IPS DF 4.7 (cell line): ENCODE measurements at regions not wholly inside any gene's neighbourhood (a gene's known extent, or its start where the extent isn't known, plus 50 kb on each side); places are given as distances from the start of the nearest gene placed in this dataset.

Source experiments
- DNase-seq: peaks from one replicate; pipeline ENCODE4 v3.0.0-alpha.2; 2013; ENCODE audit warnings: low spot score; ENCODE audit errors: extremely low read depth

DNA sequence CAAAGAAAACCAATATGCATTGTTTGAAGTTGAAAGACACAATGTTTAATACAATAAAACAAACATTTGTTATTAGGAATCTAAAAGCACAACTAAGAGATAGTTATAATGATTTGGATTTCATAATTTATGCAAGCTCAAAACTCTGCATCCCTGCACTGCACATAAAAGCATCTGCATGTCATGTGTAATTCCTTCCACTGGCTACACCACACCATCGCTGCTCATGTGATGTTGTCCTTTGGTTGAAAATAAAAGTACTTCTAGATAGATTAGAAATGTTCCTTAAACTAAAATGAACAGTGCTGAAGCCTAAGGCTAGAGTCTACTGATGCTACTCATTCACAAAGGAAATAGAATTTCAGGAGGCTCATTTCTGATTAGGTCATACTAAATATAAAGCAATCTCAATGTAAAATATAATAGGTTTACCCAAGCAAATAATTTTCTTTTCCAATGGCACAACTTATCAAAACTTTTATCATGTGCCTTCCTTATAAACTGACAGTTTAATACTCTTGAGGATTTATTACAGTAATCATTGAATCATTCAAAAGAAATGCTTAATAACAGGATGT lies 130.8 kb upstream of the DKK2 start:
- DNase-seq, result no peak

DNA sequence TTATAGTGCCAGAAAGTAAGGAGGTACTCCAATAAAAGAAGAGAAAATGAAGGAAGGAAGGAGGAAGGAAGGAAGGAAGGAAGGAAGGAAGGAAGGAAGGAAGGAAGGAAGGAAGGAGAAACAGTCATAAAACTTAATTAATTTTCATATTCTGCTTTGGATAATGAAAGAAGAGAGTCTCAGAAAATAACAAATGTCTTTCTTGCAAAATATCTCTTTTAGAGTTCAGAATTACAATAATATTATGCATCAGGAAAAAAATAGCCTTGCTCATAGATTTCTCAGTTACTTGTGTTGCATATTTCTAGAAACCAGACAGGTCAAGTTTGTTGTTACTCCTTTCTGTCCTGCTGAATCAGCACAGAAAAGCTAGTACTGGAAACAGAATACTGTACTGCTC lies 130.1 kb upstream of the DKK2 start:
- no peak for DNase-seq

GRCh38 chr4:107164962-107165475 lies 128.9 kb upstream of the DKK2 start:
- DNase-seq, result no peak

DNA sequence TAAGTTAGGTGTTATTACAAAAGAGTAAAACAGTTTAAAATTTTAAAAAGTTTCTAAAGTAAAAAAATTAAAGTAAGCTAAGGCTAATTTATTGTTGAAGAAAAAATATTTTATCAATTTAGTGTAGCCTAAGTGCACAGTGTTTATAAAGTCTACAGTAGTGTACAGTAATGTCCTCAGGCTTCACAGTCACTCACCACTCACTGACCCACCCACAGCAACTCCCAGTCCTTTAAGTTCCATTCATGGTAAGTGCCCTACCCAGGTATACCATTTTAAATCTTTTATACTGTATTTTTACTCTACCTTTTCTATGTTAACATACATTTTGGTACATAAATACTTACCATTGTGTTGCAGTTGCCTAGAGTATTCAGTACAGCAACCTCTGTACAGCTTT lies 120.3 kb upstream of the DKK2 start:
- no peak for DNase-seq

GRCh38 chr4:107155366-107155765 lies 119.3 kb upstream of the DKK2 start:
- no peak for DNase-seq

DNA sequence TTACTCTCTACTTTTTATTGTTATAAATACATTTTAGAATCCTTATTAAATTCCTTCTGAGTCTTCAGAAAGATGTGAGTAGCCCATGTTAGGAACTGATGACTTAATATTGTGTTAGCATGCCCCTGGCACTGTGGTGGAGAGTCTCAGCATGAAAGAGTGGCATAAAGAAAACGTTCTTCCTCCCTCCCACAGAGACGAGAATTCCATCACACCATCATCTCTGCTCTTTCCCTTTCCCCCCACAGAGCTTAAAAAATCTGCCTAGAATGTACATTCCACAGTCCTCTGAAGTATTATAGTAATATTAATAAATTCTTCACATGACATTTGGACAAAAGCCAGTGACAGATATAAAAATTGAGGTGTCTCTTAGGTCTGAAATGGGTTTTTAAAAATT lies 117.8 kb upstream of the DKK2 start:
- DNase-seq, result no peak

GRCh38 chr4:107153228-107153627 lies 117.1 kb upstream of the DKK2 start:
- peak; percentile 33 for DNase-seq

DNA sequence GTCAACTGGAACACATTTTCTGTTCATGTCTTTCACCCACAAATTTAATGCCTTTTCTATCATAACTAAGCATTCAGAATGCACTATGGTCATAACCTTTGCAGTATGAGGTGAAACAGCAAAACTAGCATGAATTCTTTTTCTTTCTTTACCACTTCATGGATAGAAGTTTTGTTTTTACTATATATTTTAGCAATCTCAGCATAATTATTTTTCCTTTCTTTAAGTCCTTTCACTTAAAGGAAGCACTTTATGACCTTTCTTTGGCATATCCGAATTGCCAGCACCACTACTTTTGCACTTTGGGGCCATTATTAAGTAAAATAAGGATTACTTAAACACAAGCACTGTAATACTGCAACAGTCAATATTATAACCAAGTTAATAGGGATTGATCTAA lies 115.1 kb upstream of the DKK2 start:
- DNase-seq, result no peak

DNA sequence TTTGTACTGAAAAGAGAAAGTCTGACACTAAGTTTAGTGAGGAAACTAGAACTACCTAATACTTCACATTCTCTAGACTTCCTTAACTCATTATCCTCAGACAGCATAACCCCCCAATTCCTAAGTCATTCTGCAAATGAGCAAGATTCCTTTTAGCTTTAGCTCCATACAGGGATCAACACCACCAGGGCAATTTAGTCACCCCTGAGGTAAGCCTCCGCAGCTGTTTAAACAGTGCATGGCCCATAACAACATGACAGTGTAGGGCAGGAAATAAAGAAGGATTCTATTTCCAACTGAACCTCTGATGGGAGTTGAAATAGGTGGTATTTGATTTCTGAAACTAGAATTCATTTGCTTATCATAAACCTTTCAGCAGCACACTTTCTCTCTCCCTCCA lies 112.8 kb upstream of the DKK2 start:
- no peak for DNase-seq

DNA sequence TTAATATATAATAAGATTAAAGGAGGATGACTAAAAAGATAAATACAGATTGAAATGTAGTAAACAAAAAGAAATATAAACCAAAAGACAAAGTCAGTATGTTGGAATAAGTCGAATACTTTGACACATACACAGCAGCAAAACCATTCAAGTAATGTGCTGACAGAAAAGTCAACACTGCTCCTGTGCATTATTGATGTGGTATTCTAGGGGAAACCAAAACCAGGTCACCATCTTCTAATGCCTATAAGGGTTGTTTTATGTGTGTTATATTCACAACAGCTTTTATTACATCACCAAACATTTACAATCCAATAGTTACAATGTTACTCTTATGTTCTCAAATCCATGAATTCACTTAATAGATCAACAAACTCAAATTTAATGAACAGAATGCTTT lies 111.8 kb upstream of the DKK2 start:
- no peak for DNase-seq

DNA sequence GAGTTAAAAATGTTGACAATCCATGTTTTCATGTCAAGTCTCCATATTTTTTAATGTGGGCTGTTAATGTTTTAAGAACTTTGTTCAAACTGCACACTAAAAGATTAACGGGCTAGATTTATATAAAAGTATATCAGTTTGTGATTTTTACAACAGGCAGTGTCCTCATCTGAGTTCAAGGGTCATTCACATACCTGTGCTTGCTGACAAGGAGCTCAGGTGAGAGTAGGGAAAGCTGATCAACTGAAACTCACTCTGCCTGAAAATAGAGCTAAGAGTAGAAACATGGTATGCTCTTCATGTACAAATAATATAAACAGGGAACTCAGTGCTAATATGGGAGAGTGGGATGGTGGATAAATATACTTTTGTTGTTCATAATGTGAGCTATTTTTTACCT lies 102.3 kb upstream of the DKK2 start:
- DNase-seq, result no peak

- DNase-seq, result no peak
These were observed 98.0 kb upstream of the DKK2 start for GRCh38 chr4:107133965-107134653.

GRCh38 chr4:107131295-107131694 lies 95.2 kb upstream of the DKK2 start:
- DNase-seq, result no peak

DNA sequence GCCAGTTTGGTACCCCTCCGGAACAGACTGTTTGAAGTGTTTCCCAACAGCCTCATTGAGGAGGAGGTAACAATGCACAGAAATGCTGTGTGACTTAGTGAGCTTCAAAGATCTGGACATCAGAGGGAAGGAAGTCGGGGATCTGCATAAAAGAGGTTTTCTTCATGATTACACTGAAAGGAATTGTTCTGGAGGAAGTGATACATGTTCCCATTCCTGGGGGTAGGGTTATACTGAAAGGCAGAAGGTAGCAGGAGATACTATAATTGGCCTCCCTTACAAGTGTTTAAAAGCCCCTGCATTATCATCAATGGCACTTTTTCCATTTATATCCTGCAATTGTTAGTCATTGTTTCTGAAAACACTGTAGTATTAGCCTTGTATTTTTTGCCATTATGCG lies 94.0 kb upstream of the DKK2 start:
- no peak for DNase-seq

- no peak for DNase-seq
These were observed 93.5 kb upstream of the DKK2 start for GRCh38 chr4:107129611-107130010.

- no peak for DNase-seq
These were observed 93.0 kb upstream of the DKK2 start for GRCh38 chr4:107129076-107129475.

DNA sequence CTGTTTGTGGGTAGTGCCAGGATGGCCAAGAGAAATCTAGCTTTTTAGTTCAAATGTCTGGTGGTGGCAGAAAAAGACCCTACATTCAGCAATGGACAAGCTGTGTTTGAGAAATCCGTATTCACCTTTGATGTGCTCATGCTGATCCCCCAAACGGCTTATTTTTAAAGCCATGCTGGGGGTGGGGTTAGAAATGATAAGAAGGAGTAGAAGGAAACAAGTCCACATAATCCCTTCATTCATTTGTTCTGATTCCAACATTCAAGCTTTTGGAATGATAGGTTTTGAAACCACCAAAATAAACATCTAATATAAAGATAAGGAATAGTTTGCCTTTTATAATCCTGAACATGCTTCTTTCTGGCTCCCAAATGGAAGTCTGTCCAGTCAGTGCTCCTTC lies 92.0 kb upstream of the DKK2 start:
- no peak for DNase-seq

DNA sequence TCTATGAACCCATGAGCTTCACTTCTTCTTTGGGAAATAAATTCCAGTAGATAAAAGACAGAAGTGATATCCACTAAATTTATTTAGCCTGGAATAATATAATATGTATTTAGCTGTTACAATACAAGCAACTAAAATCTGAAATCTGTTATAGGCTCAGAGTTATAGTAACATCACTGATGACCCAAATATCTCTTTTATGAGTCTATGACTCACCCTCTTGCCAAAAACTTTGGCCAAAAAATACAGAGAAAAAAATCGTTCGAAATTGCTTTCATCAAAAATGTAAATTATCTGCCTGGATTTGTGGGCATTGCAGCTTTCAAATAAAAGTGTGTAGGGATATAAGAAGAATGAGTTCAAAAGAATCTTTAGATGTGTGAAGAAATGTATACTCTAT lies 89.4 kb upstream of the DKK2 start:
- DNase-seq, result no peak

DNA sequence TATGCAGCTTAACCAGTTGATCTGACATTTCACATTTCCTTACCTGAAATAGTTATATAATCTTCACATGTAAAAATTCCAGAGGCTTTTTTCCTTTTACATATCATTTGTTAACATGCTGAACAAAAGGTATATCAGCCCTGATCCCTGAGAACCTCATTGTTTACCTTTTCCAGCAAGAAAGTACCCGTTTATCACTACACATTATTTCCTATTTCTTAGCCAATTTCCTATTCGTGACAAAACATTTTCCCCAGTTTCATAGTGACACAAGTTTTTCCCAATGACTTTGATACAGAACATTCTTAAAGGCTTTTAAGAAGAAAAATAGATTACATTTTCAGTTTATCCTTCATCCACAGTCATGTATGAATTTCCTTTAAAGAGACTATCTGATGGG lies 86.6 kb upstream of the DKK2 start:
- DNase-seq, result no peak

GRCh38 chr4:107120661-107121060 lies 84.5 kb upstream of the DKK2 start:
- DNase-seq, result no peak

- no peak for DNase-seq
These were observed 81.6 kb upstream of the DKK2 start for GRCh38 chr4:107117726-107118125.

GRCh38 chr4:107115185-107115847 lies 79.2 kb upstream of the DKK2 start:
- DNase-seq, result no peak

DNA sequence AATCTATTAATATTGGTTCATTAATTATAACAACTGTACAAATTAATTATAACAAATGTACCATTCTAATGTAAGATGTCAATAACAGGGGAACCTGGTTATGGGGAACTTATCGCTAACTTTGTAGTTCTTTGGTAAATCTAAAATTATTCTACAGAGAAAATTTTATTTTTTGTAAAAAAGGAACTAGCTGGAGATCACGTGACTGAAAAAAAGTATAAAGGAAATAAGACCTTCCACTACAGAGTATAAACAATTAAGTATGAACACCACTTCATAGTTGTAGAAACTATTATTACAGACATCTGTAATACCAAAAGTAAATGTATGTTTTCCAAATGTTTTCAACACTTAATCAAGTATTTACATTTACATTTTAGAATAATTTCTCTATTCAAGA lies 77.9 kb upstream of the DKK2 start:
- DNase-seq, result no peak
